ENCODE measurements at regions not wholly inside any gene's neighbourhood (a gene's known extent, or its start where the extent isn't known, plus 50 kb on each side); places are given as distances from the start of the nearest gene placed in this dataset.

- Mint-ChIP-seq H3K36me3 (ENCODE audit: low read depth) (no peaks in the 10 kb centered on the region), H3K27me3 (no peaks in the 10 kb centered on the region), H3K9me3 (no peaks in the 10 kb centered on the region), H3K4me1 (ENCODE audit: low read depth) (peaks cover 2% of the 10 kb centered on the region), H3K27ac (no peak overlapping the region), H3K4me3 (no peak overlapping the region)
- CTCF ChIA-PET = no interaction called here
- POLR2A ChIA-PET = no interaction called here
- no peak for TF ChIP-seq CTCF (IDR thresholded peaks at IDR 0.05)
- DNase-seq (no peak), ATAC-seq (no peak)
- intact Hi-C loops (cut with micrococcal nuclease) = no loop called here
Observed at GRCh38 chr4:86432559-86433134, 72.8 kb upstream of the MAPK10 start.

- ChIA-PET POLR2A (no interaction called here), CTCF (no interaction called here)
- intact Hi-C loops (cut with micrococcal nuclease) = no loop called here
- H3K9me3 Mint-ChIP-seq = peaks cover under 1% of the 10 kb centered on the region
- ATAC-seq = no peak
- DNase-seq = no peak
- H3K36me3 Mint-ChIP-seq (ENCODE audit: low read depth) = no peaks in the 10 kb centered on the region
- TF ChIP-seq CTCF (IDR thresholded peaks at IDR 0.05) = no peak
- H3K4me1 Mint-ChIP-seq (ENCODE audit: low read depth) = no peaks in the 10 kb centered on the region
- H3K27ac Mint-ChIP-seq = no peak overlapping the region
- no peaks in the 10 kb centered on the region for H3K27me3 Mint-ChIP-seq
- no peak overlapping the region for H3K4me3 Mint-ChIP-seq
Observed at GRCh38 chr4:86439293-86439692, 79.4 kb upstream of the MAPK10 start.

- no peaks in the 10 kb centered on the region for H3K36me3 Mint-ChIP-seq (ENCODE audit: low read depth)
- no peaks in the 10 kb centered on the region for H3K4me1 Mint-ChIP-seq (ENCODE audit: low read depth)
- no peak overlapping the region for H3K27ac Mint-ChIP-seq
- no peaks in the 10 kb centered on the region for H3K27me3 Mint-ChIP-seq
- DNase-seq (no peak), ATAC-seq (no peak)
- peaks cover 2% of the 10 kb centered on the region for H3K9me3 Mint-ChIP-seq
- H3K4me3 Mint-ChIP-seq = no peak overlapping the region
- TF ChIP-seq CTCF (IDR thresholded peaks at IDR 0.05) = no peak
- CTCF ChIA-PET = no interaction called here
- POLR2A ChIA-PET = no interaction called here
- intact Hi-C loops (cut with micrococcal nuclease) = no loop called here
Observed at GRCh38 chr4:86441175-86441936, 81.5 kb upstream of the MAPK10 start.

- TF ChIP-seq CTCF (IDR thresholded peaks at IDR 0.05) = no peak
Observed at GRCh38 chr4:86442881-86443280, 83.0 kb upstream of the MAPK10 start.

GRCh38 chr4:86443495-86443894 is 83.6 kb upstream of the MAPK10 start:
- peaks cover 1% of the 10 kb centered on the region for H3K27me3 Mint-ChIP-seq
- DNase-seq = no peak
- ATAC-seq = no peak
- no peaks in the 10 kb centered on the region for H3K4me1 Mint-ChIP-seq (ENCODE audit: low read depth)
- no peaks in the 10 kb centered on the region for H3K36me3 Mint-ChIP-seq (ENCODE audit: low read depth)
- H3K27ac Mint-ChIP-seq = no peak overlapping the region
- CTCF ChIA-PET = no interaction called here
- H3K9me3 Mint-ChIP-seq = peaks cover 2% of the 10 kb centered on the region
- no peak for TF ChIP-seq CTCF (IDR thresholded peaks at IDR 0.05)
- intact Hi-C loops (cut with micrococcal nuclease) = no loop called here
- POLR2A ChIA-PET = no interaction called here
- no peak overlapping the region for H3K4me3 Mint-ChIP-seq

More at GRCh38 chr4:86442881-86443280, 83.0 kb upstream of the MAPK10 start:
- H3K27ac Mint-ChIP-seq = no peak overlapping the region
- H3K27me3 Mint-ChIP-seq = peaks cover 1% of the 10 kb centered on the region
- CTCF ChIA-PET = no interaction called here
- H3K4me3 Mint-ChIP-seq = no peak overlapping the region
- POLR2A ChIA-PET = no interaction called here
- intact Hi-C loops (cut with micrococcal nuclease) = no loop called here
- DNase-seq (no peak), ATAC-seq (no peak)
- no peaks in the 10 kb centered on the region for H3K4me1 Mint-ChIP-seq (ENCODE audit: low read depth)
- peaks cover 2% of the 10 kb centered on the region for H3K9me3 Mint-ChIP-seq
- H3K36me3 Mint-ChIP-seq (ENCODE audit: low read depth) = no peaks in the 10 kb centered on the region

Data from activated CD8-positive, alpha-beta T cell treated with anti-CD3 and anti-CD28 coated beads for 36 hours (primary cell).